Astrocyte (in vitro differentiated cells and primary cell): ENCODE measurements at regions not wholly inside any gene's neighbourhood (a gene's known extent, or its start where the extent isn't known, plus 50 kb on each side); places are given as distances from the start of the nearest gene placed in this dataset.

ENCODE experiments used
- DNase-seq: peaks from one replicate; pipeline ENCODE4 v3.0.0-alpha.2; 2010; ENCODE audit warnings: low read depth
- FAIRE-seq: peaks from 2 replicates; lab custom pipeline; 2011; peaks lifted over from hg19 to GRCh38; lab: Jason Lieb, UNC
- H2AFZ ChIP-seq: 2 replicates; pipeline ENCODE4 v1.6.0; 2012; ENCODE audit warnings: low read depth, low read length, inconsistent platforms
- H3K27ac ChIP-seq: 2 replicates; pipeline ENCODE4 v1.5.1; 2011; ENCODE audit warnings: low read depth, low read length, inconsistent platforms
- H3K27me3 ChIP-seq: 2 replicates; pipeline ENCODE4 v1.6.0; 2011; ENCODE audit warnings: low read length, inconsistent platforms; ENCODE audit not compliant: insufficient read depth
- H3K36me3 ChIP-seq: 2 replicates; pipeline ENCODE4 v1.5.1; 2011; ENCODE audit warnings: low read length, inconsistent platforms; ENCODE audit not compliant: insufficient read depth
- H3K4me1 ChIP-seq: 2 replicates; pipeline ENCODE4 v1.5.1; 2011; ENCODE audit warnings: low read length, inconsistent platforms; ENCODE audit not compliant: insufficient read depth
- H3K4me2 ChIP-seq: 2 replicates; pipeline ENCODE4 v1.6.0; 2012; ENCODE audit warnings: low read length, inconsistent platforms
- H3K4me3 ChIP-seq: 2 replicates; pipeline ENCODE4 v1.5.1; 2011; ENCODE audit warnings: low read depth, mild to moderate bottlenecking, low read length, inconsistent platforms; ENCODE audit not compliant: insufficient read depth
- H3K79me2 ChIP-seq: 2 replicates; pipeline ENCODE4 v1.6.0; 2012; ENCODE audit warnings: mild to moderate bottlenecking, low read length, inconsistent platforms; ENCODE audit not compliant: insufficient read depth
- H3K9ac ChIP-seq: 2 replicates; pipeline ENCODE4 v1.6.0; 2012; ENCODE audit warnings: mild to moderate bottlenecking, low read length, inconsistent platforms
- H3K9me3 ChIP-seq: 2 replicates; pipeline ENCODE4 v1.5.1; 2012; ENCODE audit warnings: low read depth, mild to moderate bottlenecking, low read length, inconsistent platforms; ENCODE audit not compliant: insufficient read depth
- H4K20me1 ChIP-seq: 2 replicates; pipeline ENCODE4 v1.6.0; 2012; ENCODE audit warnings: low read length, inconsistent platforms; ENCODE audit not compliant: insufficient read depth
- H3K27ac Mint-ChIP-seq: one replicate; pipeline ENCODE4 v1.8.0; 2021; ENCODE audit warnings: mild to moderate bottlenecking, mixed read lengths; ENCODE audit not compliant: unreplicated experiment
- H3K27me3 Mint-ChIP-seq: one replicate; pipeline ENCODE4 v1.8.0; 2021; ENCODE audit warnings: low read depth, mixed read lengths; ENCODE audit not compliant: unreplicated experiment
- H3K36me3 Mint-ChIP-seq: one replicate; pipeline ENCODE4 v1.8.0; 2021; ENCODE audit warnings: low read depth, mixed read lengths; ENCODE audit not compliant: unreplicated experiment
- H3K4me1 Mint-ChIP-seq: one replicate; pipeline ENCODE4 v1.8.0; 2021; ENCODE audit warnings: low read depth, mixed read lengths; ENCODE audit not compliant: unreplicated experiment
- H3K4me3 Mint-ChIP-seq: one replicate; pipeline ENCODE4 v1.8.0; 2021; ENCODE audit warnings: mild to moderate bottlenecking, moderate library complexity, mixed read lengths; ENCODE audit not compliant: unreplicated experiment
- H3K9me3 Mint-ChIP-seq: one replicate; pipeline ENCODE4 v1.8.0; 2021; ENCODE audit warnings: mild to moderate bottlenecking, mixed read lengths; ENCODE audit not compliant: unreplicated experiment
- EZH2 ChIP-seq: IDR thresholded peaks from 2 replicates; pipeline ENCODE4 v1.6.1; 2012; ENCODE audit warnings: mild to moderate bottlenecking, low read length, inconsistent platforms; ENCODE audit not compliant: insufficient read depth
- TF ChIP-seq, protein P1 (sequence below): IDR thresholded peaks from 2 replicates; pipeline ENCODE4 v1.5.1; 2011; ENCODE audit warnings: low read depth, mild to moderate bottlenecking, inconsistent platforms, low read length, moderate library complexity; ENCODE audit not compliant: insufficient read depth

- peaks cover 5% of the 10 kb centered on the region for H3K9me3 Mint-ChIP-seq
- Histone ChIP-seq H3K27ac (no peak overlapping the region), H3K9me3 (no peaks in the 10 kb centered on the region), H3K4me2 (no peak overlapping the region), H3K79me2 (no peaks in the 10 kb centered on the region), H4K20me1 (no peaks in the 10 kb centered on the region), H2AFZ (no peak overlapping the region), H3K4me1 (no peaks in the 10 kb centered on the region), H3K9ac (no peak overlapping the region), H3K4me3 (no peak overlapping the region), H3K36me3 (no peaks in the 10 kb centered on the region), H3K27me3 (no peaks in the 10 kb centered on the region)
- DNase-seq (no peak), FAIRE-seq (no peak)
- H3K27ac Mint-ChIP-seq: peak overlapping the region; percentile 2
- TF ChIP-seq EZH2: no peak
- TF ChIP-seq, protein P1, sequence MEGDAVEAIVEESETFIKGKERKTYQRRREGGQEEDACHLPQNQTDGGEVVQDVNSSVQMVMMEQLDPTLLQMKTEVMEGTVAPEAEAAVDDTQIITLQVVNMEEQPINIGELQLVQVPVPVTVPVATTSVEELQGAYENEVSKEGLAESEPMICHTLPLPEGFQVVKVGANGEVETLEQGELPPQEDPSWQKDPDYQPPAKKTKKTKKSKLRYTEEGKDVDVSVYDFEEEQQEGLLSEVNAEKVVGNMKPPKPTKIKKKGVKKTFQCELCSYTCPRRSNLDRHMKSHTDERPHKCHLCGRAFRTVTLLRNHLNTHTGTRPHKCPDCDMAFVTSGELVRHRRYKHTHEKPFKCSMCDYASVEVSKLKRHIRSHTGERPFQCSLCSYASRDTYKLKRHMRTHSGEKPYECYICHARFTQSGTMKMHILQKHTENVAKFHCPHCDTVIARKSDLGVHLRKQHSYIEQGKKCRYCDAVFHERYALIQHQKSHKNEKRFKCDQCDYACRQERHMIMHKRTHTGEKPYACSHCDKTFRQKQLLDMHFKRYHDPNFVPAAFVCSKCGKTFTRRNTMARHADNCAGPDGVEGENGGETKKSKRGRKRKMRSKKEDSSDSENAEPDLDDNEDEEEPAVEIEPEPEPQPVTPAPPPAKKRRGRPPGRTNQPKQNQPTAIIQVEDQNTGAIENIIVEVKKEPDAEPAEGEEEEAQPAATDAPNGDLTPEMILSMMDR: no peak
- H3K36me3 Mint-ChIP-seq: no peaks in the 10 kb centered on the region
- H3K27me3 Mint-ChIP-seq: no peaks in the 10 kb centered on the region
- no peak overlapping the region for H3K4me3 Mint-ChIP-seq
- H3K4me1 Mint-ChIP-seq: peaks cover 15% of the 10 kb centered on the region
These were observed 491.6 kb downstream of the TOX3 start for GRCh38 chr16:52055381-52055780.

DNA sequence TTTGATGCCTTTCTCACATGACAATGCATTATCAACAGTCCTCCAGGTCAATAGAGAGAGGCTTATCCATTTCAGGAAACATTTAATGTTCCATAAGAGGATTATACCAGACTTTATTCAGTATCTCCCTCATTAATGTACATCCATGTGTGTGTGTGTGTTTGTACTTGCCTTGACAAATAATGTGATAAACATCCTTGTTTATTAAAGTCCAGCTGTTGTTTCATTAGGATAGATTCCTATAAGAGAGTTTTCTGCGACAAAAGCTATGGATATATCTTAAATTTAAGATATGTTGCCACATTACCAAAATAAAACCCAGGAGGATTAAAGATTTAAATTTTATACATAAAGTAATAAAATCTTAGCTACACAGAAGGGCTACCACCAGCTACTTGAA is 492.6 kb downstream of the TOX3 start:
- no peaks in the 10 kb centered on the region for H3K36me3 Mint-ChIP-seq
- no peak overlapping the region for H3K27ac ChIP-seq
- H3K4me3 Mint-ChIP-seq: no peak overlapping the region
- no peak for FAIRE-seq
- H3K27me3 Mint-ChIP-seq: no peaks in the 10 kb centered on the region
- peaks cover 5% of the 10 kb centered on the region for H3K9me3 Mint-ChIP-seq
- no peaks in the 10 kb centered on the region for H3K36me3 ChIP-seq
- no peak overlapping the region for H3K9ac ChIP-seq
- H4K20me1 ChIP-seq: no peaks in the 10 kb centered on the region
- H3K4me2 ChIP-seq: no peak overlapping the region
- no peak overlapping the region for H3K4me3 ChIP-seq
- peaks cover 20% of the 10 kb centered on the region for H3K4me1 Mint-ChIP-seq
- no peaks in the 10 kb centered on the region for H3K27me3 ChIP-seq
- DNase-seq: no peak
- H3K9me3 ChIP-seq: no peaks in the 10 kb centered on the region
- TF ChIP-seq, protein P1: no peak
- TF ChIP-seq EZH2: no peak
- no peak overlapping the region for H2AFZ ChIP-seq
- H3K79me2 ChIP-seq: no peaks in the 10 kb centered on the region
- H3K27ac Mint-ChIP-seq: no peak overlapping the region
- H3K4me1 ChIP-seq: no peaks in the 10 kb centered on the region

- FAIRE-seq (no peak), DNase-seq (no peak)
- H3K27ac Mint-ChIP-seq: no peak overlapping the region
- Histone ChIP-seq H3K79me2 (no peaks in the 10 kb centered on the region), H3K27ac (no peak overlapping the region), H3K36me3 (no peaks in the 10 kb centered on the region), H3K9me3 (no peaks in the 10 kb centered on the region), H3K27me3 (no peaks in the 10 kb centered on the region), H3K4me3 (no peak overlapping the region), H3K4me1 (no peaks in the 10 kb centered on the region), H2AFZ (no peak overlapping the region), H4K20me1 (no peaks in the 10 kb centered on the region), H3K4me2 (no peak overlapping the region), H3K9ac (no peak overlapping the region)
- peaks cover 20% of the 10 kb centered on the region for H3K4me1 Mint-ChIP-seq
- no peak overlapping the region for H3K4me3 Mint-ChIP-seq
- H3K36me3 Mint-ChIP-seq: no peaks in the 10 kb centered on the region
- TF ChIP-seq, protein P1: no peak
- TF ChIP-seq EZH2: no peak
- peaks cover 5% of the 10 kb centered on the region for H3K9me3 Mint-ChIP-seq
- H3K27me3 Mint-ChIP-seq: no peaks in the 10 kb centered on the region
These were observed 494.1 kb downstream of the TOX3 start for GRCh38 chr16:52052818-52053217.
